Neural progenitor cell (in vitro differentiated cells): ENCODE measurements at regions not wholly inside any gene's neighbourhood (a gene's known extent, or its start where the extent isn't known, plus 50 kb on each side); places are given as distances from the start of the nearest gene placed in this dataset.

ENCODE experiments used
- CTCF ChIP-seq: fragments of 200-600 bp; sonication (generic); IDR thresholded peaks from 2 replicates; pipeline ENCODE4 v1.5.1; 2017; ENCODE audit warnings: antibody characterized with exemption, mild to moderate bottlenecking
- EZH2 ChIP-seq: fragments of 200-600 bp; sonication (generic); IDR thresholded peaks from 2 replicates; pipeline ENCODE4 v1.6.1; 2017; ENCODE audit warnings: antibody characterized with exemption, mild to moderate bottlenecking, moderate library complexity

- TF ChIP-seq CTCF (no peak), EZH2 (no peak)
Observed at GRCh38 chr5:56686337-56687195, 128.8 kb upstream of the MAP3K1 start.
